DMS53 (cell line): ENCODE measurements at regions not wholly inside any gene's neighbourhood (a gene's known extent, or its start where the extent isn't known, plus 50 kb on each side); places are given as distances from the start of the nearest gene placed in this dataset.

Source experiments
- DNase-seq: peaks from one replicate; lab custom pipeline; 2025; lab: John Stamatoyannopoulos, UW

DNA sequence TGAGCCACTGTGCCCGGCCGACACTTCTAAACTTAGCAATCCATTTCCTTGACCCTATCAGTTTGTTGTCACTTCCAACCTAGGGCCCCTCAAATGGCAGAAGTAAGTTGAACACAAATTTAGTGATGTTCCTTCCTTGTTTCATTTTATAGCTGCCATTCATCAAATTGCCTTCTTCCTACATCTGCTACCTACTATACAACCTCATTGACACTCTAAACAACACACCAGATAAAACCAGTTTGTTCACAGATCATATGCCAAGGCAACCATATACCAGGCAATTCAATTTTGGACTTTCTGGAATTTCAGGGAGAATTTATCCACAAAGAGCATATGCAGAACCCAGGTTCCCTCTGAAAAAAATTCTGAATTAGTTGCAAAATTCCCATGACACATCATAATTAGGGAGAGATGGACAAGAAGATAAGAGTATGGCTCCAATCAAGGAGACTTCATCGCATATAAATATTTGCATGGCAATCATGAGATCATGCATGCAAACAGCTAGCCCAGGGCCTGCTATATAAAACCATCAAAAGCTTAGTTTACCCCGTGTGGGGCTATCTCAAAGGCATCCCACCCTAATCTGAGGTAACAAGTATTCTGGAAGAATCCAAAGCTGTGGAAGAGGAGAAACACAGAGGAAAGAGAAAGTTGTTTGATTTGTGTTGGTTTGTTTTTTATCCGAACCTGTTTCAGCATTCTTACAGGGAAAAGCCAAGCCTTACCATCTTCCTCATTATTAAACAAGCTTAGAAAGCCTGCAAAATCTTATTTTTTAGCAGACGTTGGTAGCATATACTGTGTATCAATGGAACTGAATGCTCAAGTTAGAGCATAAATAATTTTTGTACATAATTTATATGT lies 132.8 kb upstream of the TNFAIP3 start:
- peak; percentile 16 for DNase-seq

- no peak for DNase-seq
Observed at GRCh38 chr6:137734875-137735182, 132.2 kb upstream of the TNFAIP3 start.

- DNase-seq = peak; percentile 26
Observed at GRCh38 chr6:137736048-137736818, 130.8 kb upstream of the TNFAIP3 start.

GRCh38 chr6:137736911-137737310 lies 130.1 kb upstream of the TNFAIP3 start:
- no peak for DNase-seq

- DNase-seq = no peak
Observed at GRCh38 chr6:137737836-137738596, 129.0 kb upstream of the TNFAIP3 start.

GRCh38 chr6:137738931-137739504 lies 128.0 kb upstream of the TNFAIP3 start:
- no peak for DNase-seq

DNA sequence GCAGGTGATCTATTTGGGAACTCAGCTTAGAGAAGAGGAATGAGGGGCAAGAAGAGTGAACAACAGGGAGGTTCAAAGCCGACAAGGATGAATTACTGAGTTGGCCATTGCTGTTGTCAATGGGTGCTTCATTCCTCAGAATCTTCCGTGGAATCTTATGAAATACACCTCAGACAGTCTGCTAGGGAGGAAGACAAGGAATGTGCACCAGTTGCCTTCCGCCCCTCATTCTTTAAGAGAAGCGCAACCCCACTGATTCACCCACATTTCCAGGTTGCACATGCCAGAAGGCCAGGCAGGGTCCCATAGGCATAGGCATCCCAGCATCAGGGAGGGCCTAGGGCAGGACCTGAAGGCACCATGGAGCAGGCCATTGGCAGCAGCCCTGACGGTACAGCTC lies 127.5 kb upstream of the TNFAIP3 start:
- no peak for DNase-seq

DNA sequence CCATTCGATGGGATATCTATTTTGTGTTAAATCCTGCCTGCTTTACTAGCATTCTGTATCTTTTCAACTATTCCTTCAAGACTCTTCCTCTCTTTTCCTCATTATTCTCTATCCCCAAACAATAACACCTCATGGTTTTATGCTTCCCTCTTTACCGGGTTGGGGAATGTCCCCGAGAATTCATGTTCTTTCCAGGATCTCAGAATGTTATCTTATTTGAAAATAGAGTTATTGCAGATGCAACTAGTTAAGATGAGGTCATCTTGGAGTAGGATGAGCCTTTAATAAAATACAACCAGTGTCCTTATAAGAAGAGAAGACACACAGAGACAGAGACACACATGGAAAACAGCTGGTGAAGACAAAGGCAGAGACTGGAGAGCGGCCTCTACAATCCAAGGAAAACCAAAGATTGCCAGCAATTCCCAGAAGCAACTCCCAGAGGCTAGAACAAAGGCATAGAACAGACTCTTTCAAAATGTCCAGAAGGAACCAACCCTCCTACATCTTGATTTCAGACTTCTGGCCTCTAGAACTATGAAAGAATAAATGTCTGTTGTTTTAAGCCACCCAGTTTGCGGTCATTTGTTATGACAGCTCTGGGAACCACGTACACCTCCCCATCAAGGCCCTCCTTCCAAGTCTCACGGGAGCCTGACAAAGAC lies 126.8 kb upstream of the TNFAIP3 start:
- no peak for DNase-seq

DNA sequence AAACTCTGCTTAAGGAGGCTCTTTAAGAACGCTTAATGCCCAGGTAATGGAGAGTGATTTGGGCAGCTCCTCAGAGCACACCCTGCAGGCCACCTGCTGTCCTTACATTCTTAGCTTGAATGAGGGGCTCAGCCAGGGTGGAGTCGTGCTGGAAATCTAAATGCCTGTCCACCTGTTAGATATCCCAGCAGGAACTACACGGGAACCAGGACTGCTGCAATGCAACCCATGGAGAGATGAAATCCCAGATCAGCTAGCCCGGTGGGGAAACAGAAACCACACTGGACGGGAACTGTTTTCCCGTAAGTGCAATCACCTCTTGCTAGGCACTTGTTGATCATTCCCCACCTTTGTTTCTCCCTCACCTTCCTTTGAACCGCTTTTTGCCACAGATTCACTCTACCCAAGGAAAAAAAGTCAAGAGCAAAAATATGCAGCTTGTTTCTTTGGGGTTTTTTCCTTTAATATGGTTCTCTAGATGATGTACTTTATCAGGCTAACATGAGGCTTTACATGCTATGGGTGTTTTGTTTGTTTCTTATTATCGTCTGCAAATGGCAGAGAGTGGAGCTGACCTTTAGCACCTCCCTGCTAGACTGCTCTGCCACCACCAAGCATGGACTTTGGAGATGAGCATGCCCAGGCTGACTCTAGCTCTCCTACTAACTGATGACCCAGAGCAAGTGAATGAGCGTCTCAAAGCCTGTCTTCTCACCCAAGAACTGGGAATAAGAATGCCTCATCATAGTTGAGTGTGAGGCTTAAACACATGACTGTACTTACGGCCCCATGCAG lies 125.9 kb upstream of the TNFAIP3 start:
- no peak for DNase-seq

GRCh38 chr6:137743493-137743892 lies 123.6 kb upstream of the TNFAIP3 start:
- DNase-seq = no peak

DNA sequence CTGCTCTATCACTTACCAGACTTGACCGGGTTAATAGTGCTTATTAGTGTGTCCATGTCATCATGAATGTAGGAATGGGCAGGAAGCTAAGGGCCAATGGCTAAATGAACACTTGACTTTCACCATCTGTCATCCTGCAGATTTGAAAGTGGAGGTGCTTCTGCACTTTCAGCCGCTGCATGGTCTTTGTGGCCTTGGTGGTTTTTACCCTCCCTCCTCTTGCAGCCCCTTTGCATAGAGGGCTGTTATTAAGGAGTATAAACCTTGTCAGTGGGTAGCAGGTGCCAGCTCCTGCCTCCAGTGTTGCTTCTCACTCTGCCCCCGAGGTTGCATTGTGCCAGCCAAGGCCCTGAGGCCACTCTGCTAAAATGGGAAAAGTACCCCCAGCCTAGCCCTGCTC lies 122.2 kb upstream of the TNFAIP3 start:
- DNase-seq = no peak

GRCh38 chr6:137745321-137745720 lies 121.7 kb upstream of the TNFAIP3 start:
- no peak for DNase-seq

DNA sequence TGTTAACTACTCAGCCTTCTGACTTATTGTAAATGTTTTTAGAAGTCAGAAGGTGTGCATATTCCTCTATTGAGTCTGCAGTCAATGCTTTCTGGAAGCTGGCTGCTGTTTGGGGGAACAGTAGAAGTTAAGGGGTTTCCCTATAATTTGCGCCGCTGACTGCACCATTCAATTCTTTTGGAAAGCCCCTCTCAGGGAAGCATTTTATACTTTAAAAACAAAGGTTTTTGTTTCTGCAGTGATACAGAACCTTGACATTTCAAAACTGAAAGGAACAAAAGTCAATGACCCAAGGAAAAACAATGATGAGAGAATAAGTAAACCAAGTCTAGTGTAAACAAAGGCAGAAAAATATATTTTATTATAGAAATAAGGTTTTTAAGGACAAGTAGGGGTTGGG lies 120.8 kb upstream of the TNFAIP3 start:
- no peak for DNase-seq

DNA sequence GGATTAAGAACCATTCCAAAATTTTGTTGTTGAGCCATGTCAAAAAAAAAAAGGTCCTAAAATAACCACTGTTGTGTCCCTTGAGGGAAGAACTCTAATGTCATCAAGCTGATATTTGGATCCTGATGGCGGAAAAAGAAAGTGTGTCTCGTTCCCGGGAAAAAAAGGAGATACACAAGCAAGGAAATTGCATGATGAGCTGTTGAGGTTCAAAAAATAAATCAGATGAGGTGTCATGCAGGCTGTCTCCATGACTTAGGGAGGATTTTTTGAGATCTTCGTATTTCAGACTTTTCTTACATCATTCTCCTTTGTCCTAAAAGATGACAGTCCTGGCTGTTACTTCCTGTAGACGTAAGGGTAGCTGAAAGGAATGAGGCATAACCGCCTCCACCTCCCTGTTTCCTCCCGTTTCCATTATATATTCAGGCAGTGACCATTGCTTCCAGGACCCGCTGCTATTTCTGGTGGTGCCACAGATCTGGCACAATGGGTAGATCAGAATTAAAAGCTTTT lies 117.3 kb upstream of the TNFAIP3 start:
- no peak for DNase-seq

DNA sequence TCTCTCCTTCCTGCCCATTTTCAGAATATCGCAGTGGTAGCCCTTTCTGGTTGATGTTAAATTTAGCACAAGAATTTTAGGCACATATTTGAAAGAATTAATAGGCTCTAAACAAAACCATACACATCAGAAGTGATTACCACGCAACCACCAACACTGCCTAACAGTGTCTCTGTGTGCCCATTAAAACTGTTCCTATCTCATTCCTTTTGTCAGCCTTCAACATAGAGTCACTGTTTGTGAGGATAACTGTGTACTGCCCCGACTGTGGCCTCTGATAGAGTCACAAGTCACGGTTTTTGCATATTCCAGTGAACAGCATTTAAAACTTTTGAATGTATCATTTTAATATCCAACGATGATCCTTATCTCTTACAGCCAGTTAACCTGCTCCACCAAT lies 116.8 kb upstream of the TNFAIP3 start:
- no peak for DNase-seq

DNA sequence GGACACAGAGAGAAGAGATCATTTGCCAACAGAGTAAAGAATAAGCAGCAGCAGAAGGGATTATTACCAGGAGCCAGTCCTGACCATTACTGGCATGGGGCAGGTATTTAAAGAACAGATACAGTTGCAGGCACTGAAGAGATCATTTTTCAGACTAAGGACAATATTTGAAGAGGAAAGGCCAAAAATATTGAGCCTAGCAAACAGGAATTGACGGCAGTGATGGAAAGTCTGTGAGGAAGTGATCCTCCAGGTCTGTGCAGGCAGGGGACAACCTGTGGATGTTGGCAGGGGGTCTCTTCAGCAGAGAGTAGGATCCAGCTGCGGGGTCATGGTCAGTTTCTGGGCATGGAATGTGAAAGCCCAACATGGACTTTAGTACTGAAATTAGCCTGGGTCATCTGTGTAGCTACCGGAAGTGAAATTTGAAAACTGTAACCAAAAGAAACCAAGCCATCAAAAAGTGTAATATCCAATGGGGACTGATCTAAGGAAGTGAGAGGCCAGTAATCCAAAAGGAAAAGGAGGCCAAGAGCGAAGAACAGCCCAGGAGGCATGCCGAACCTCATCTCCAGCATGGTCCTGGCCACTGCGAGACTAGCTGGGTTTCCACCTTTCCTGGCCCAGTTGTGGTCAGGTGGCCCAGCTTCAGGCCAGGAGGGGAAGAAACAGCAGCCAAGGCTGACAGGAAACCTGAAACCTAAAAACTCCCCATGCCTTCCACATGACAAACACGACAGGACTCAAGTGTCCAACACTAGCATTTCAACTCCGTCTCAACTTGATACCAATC lies 115.1 kb upstream of the TNFAIP3 start:
- DNase-seq = no peak

- DNase-seq = no peak
Observed at GRCh38 chr6:137754366-137754765, 112.7 kb upstream of the TNFAIP3 start.

GRCh38 chr6:137754866-137755265 lies 112.2 kb upstream of the TNFAIP3 start:
- DNase-seq = no peak

DNA sequence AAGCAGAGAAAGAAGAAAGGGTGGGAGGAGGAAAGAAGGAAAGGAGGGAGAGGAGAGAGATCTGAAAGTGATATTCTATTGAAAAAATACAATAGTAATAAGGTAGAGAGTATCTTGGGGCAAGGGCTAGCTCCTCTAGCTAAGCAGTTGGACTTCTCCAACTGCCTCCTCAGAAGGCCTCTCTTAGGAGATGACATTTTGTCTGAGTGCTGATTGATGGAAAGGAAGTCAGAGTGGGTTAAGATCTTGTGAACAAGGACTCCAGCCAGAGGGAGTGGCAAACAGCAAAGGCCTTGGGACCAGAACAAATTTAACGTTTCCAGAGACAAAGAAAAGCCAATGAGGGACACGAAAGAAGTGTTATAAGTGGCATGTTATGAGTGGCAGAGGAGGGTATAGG lies 111.8 kb upstream of the TNFAIP3 start:
- DNase-seq = no peak

- DNase-seq = no peak
Observed at GRCh38 chr6:137756788-137757187, 110.3 kb upstream of the TNFAIP3 start.
